Motor neuron (in vitro differentiated cells): ENCODE measurements at regions not wholly inside any gene's neighbourhood (a gene's known extent, or its start where the extent isn't known, plus 50 kb on each side); places are given as distances from the start of the nearest gene placed in this dataset.

Source experiments
- ATAC-seq, 8 experiments: fragments of 200-7000 bp; cut with Tn5 transposase; replicated peaks in 6 of 8; 2 replicates each; pipeline ENCODE4 v1.8.0; 2021; ENCODE audit warnings: mild to moderate bottlenecking in 8 of 8, moderate library complexity in 8 of 8
- H3K27ac ChIP-seq, 2 donors: fragments of 250-450 bp; sonication (Bioruptor Pico); 2 replicates each; pipeline ENCODE4 v1.9.0; 2021; ENCODE audit warnings: antibody characterized with exemption in 2 of 2, mild to moderate bottlenecking in 2 of 2, moderate library complexity in 1 of 2
- H3K4me1 ChIP-seq, 2 donors: fragments of 250-450 bp; sonication (Bioruptor Pico); replicated peaks in 1 of 2; 2 replicates each; pipeline ENCODE4 v1.6.1; 2021; ENCODE audit warnings: antibody characterized with exemption in 2 of 2, mild to moderate bottlenecking in 2 of 2, moderate library complexity in 1 of 2
- H3K4me3 ChIP-seq, 5 donors: fragments of 250-450 bp; sonication (Bioruptor Pico); 2 replicates each; pipeline ENCODE4 v1.9.0; 2021; ENCODE audit warnings: antibody characterized with exemption in 5 of 5, mild to moderate bottlenecking in 5 of 5, moderate library complexity in 4 of 5
- WGBS, 10 experiments: fragments of 450-650 bp; shearing (Covaris generic); methylation state at CpG; one replicate each; pipeline ENCODE4 v1.0.0; 2022; 5-methylcytosine and 5-hydroxymethylcytosine counted together
- in situ Hi-C, 9 experiments: fragments of 400-800 bp; cut with MboI; loops; one replicate each; pipeline ENCODE4 v1.15.0; 2021; ENCODE audit warnings: low sequenced_read_pairs in 9 of 9, low pct_unique_long_range_greater_than_20kb in 2 of 9; ENCODE audit not compliant: unreplicated experiment in 9 of 9

GRCh38 chr13:111572956-111573761, 252.7 kb downstream of the TEX29 start:
- WGBS, 10 experiments: 41 to 67% (median 62%) methylated on average over 3 to 19 of the region's 27 CpGs; no CpG with 5 or more reads in 2 of the 10 experiments

GRCh38 chr13:111573801-111574200, 253.4 kb downstream of the TEX29 start:
- WGBS, 10 experiments: 10 to 94% (median 85%) methylated on average over 2 to 7 of the region's 7 CpGs; no CpG with 5 or more reads in 3 of the 10 experiments
- in situ Hi-C loops: no loop called here
- peaks cover 10 to 14% of the 10 kb centered on the region in 2 donors for H3K4me1 ChIP-seq

More at GRCh38 chr13:111572956-111573761, 252.7 kb downstream of the TEX29 start:
- ATAC-seq: peak in 5 of 8 experiments; percentile 85 to 91 (median 89)
- H3K27ac ChIP-seq: no peak overlapping the region
- peak overlapping the region in 2 of 5 donors; percentile 4 to 6 for H3K4me3 ChIP-seq
- in situ Hi-C loops: no loop called here
- peaks cover 10 to 14% of the 10 kb centered on the region in 2 donors for H3K4me1 ChIP-seq

GRCh38 chr13:111575276-111575675, 254.8 kb downstream of the TEX29 start:
- in situ Hi-C loops: no loop called here
- peaks cover 10 to 14% of the 10 kb centered on the region in 2 donors for H3K4me1 ChIP-seq
- no peak overlapping the region for H3K4me3 ChIP-seq
- no peak for ATAC-seq
- H3K27ac ChIP-seq: no peak overlapping the region
- WGBS, 10 experiments: 0 to 100% (median 77%) methylated on average over 1 to 4 of the region's 9 CpGs; no CpG with 5 or more reads in 5 of the 10 experiments

More at GRCh38 chr13:111573801-111574200, 253.4 kb downstream of the TEX29 start:
- H3K4me3 ChIP-seq: no peak overlapping the region
- no peak overlapping the region for H3K27ac ChIP-seq
- ATAC-seq: no peak

GRCh38 chr13:111575719-111576118, 255.3 kb downstream of the TEX29 start:
- in situ Hi-C loops: no loop called here
- WGBS, 10 experiments: 0 to 78% (median 56%) methylated on average over 2 to 3 of the region's 5 CpGs; no CpG with 5 or more reads in 6 of the 10 experiments
- peaks cover 10 to 14% of the 10 kb centered on the region in 2 donors for H3K4me1 ChIP-seq
- H3K27ac ChIP-seq: no peak overlapping the region
- H3K4me3 ChIP-seq: no peak overlapping the region
- ATAC-seq: peak in 5 of 8 experiments; percentile 63 to 70 (median 66)

- H3K27ac ChIP-seq: no peak overlapping the region
- ATAC-seq: peak in 1 of 8 experiments; percentile 41
- in situ Hi-C loops: no loop called here
- 0 to 95% (median 84%) methylated on average over 1 to 7 of the region's 9 CpGs; no CpG with 5 or more reads in 1 of the 10 experiments for WGBS, 10 experiments
- no peak overlapping the region for H3K4me3 ChIP-seq
- H3K4me1 ChIP-seq: peaks cover 5 to 12% of the 10 kb centered on the region in 2 donors
Observed at GRCh38 chr13:111577208-111577828, 256.9 kb downstream of the TEX29 start.

GRCh38 chr13:111577956-111578605, 257.6 kb downstream of the TEX29 start:
- Histone ChIP-seq H3K4me1 (peaks cover 2 to 10% of the 10 kb centered on the region in 2 donors), H3K27ac (no peak overlapping the region), H3K4me3 (no peak overlapping the region)
- in situ Hi-C loops: no loop called here
- WGBS, 10 experiments: 23 to 100% (median 88%) methylated on average over 3 to 9 of the region's 15 CpGs; no CpG with 5 or more reads in 3 of the 10 experiments
- ATAC-seq: peak in 1 of 8 experiments; percentile 50

- H3K27ac ChIP-seq: no peak overlapping the region
- peak in 6 of 8 experiments; percentile 58 to 95 (median 92) for ATAC-seq
- 40 to 93% (median 74%) methylated on average over 1 to 8 of the region's 22 CpGs; no CpG with 5 or more reads in 4 of the 10 experiments for WGBS, 10 experiments
- in situ Hi-C loops: no loop called here
- peaks cover 6 to 13% of the 10 kb centered on the region in 2 donors for H3K4me1 ChIP-seq
- no peak overlapping the region for H3K4me3 ChIP-seq
Observed at GRCh38 chr13:111584101-111584672, 263.7 kb downstream of the TEX29 start.

DNA sequence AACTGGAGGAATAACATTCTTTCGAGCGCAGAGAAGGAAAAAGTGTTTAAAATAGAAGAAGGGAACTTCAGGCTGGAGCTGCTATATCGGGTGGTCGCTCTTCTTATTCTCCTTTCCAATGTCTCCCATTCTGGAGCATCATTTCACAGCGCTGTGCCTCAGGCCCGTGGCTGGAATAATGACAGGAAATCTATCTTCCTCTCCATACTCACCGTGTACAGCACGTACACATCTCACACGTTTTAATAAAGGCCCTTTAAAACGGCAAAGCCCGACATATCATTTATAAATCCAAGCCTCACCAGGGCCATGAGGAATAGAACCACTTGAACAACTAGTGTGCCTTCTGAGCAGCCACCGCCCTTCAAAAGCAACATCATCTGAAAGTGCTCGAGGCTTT, 264.4 kb downstream of the TEX29 start:
- Histone ChIP-seq H3K4me1 (peaks cover 6 to 13% of the 10 kb centered on the region in 2 donors), H3K27ac (no peak overlapping the region), H3K4me3 (no peak overlapping the region)
- in situ Hi-C loops: no loop called here
- peak in 4 of 8 experiments; percentile 25 to 53 (median 39) for ATAC-seq
- WGBS, 10 experiments: 6 to 100% (median 73%) methylated on average over 2 to 12 of the region's 13 CpGs

- Histone ChIP-seq H3K4me3 (no peak overlapping the region), H3K27ac (no peak overlapping the region), H3K4me1 (peaks cover 6 to 13% of the 10 kb centered on the region in 2 donors)
- WGBS, 10 experiments: 53 to 95% (median 80%) methylated on average over 1 to 23 of the region's 27 CpGs; no CpG with 5 or more reads in 2 of the 10 experiments
- in situ Hi-C loops: no loop called here
- no peak for ATAC-seq
Observed at GRCh38 chr13:111586291-111586690, 265.8 kb downstream of the TEX29 start.

DNA sequence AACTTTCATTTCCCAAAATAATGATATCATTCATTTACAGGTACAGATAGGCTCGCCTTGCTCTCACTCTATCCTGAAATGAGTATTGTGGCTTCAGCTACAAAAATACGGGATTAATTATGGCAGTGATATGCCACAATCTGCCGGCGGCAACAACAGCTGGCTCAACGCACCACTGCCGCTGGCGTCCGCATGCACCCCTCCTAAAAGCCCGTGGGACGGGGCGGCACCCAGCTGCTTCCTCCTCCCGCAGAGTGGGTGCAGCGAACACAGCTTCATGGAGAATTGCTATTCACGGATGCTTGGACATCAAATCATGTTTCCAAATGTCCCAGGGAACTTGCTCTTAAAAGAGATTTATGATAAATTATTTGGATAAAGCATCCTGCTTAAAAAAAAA, 266.8 kb downstream of the TEX29 start:
- 17 to 94% (median 89%) methylated on average over 1 to 14 of the region's 14 CpGs; no CpG with 5 or more reads in 3 of the 10 experiments for WGBS, 10 experiments
- ATAC-seq: no peak

DNA sequence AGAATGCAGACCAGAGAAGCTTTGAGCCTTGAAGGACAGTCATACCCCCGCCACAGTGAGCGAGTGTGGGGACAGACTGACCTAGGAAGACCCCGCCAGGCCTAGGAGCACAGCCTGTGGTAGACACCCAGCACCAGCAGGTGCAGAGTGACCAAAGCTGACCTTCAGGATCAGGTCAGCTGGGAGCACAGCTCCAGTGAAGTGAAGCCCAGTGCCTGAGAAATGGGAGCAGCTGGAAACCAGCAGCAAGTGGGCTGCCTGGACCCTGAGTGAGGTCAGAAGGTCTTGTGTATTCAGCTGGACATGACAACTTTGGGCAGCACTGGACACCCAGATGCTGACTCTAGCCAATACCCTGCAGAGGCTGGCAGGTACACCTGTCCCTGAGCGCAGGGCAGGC, 268.9 kb downstream of the TEX29 start:
- no peak for ATAC-seq
- WGBS, 10 experiments: 0 to 100% (median 60%) methylated on average over 1 to 4 of the region's 4 CpGs; no CpG with 5 or more reads in 1 of the 10 experiments
- no peak overlapping the region for H3K27ac ChIP-seq
- in situ Hi-C loops: no loop called here
- H3K4me3 ChIP-seq: no peak overlapping the region
- peaks cover under 1 to 8% of the 10 kb centered on the region in 2 donors for H3K4me1 ChIP-seq

More for the DNA sequence above, 266.8 kb downstream of the TEX29 start:
- in situ Hi-C loops: no loop called here
- no peak overlapping the region for H3K27ac ChIP-seq
- peaks cover 6 to 13% of the 10 kb centered on the region in 2 donors for H3K4me1 ChIP-seq
- H3K4me3 ChIP-seq: no peak overlapping the region

GRCh38 chr13:111589992-111590391, 269.6 kb downstream of the TEX29 start:
- in situ Hi-C loops: no loop called here
- Histone ChIP-seq H3K4me3 (no peak overlapping the region), H3K4me1 (peaks cover 0 to 1% of the 10 kb centered on the region in 2 donors), H3K27ac (no peak overlapping the region)
- ATAC-seq: no peak
- 8 to 93% (median 83%) methylated on average over 3 to 7 of the region's 7 CpGs for WGBS, 10 experiments
